Liver (tissue), 3 donors: ENCODE measurements at regions not wholly inside any gene's neighbourhood (a gene's known extent, or its start where the extent isn't known, plus 50 kb on each side); places are given as distances from the start of the nearest gene placed in this dataset.

Experiments
- JUND ChIP-seq, 2 donors: IDR thresholded peaks; 2 replicates each; pipeline ENCODE4 v1.6.1; 2016; ENCODE audit warnings: antibody characterized with exemption in 2 of 2
- SP1 ChIP-seq: IDR thresholded peaks from 2 replicates; pipeline ENCODE4 v1.6.1; 2018; ENCODE audit warnings: antibody characterized with exemption, mild to moderate bottlenecking
- YY1 ChIP-seq: IDR thresholded peaks from 2 replicates; pipeline ENCODE4 v1.6.1; 2016; ENCODE audit warnings: antibody characterized with exemption, mild to moderate bottlenecking
- TF ChIP-seq, protein P1 (sequence below): fragments of 150-350 bp; IDR thresholded peaks from 2 replicates; pipeline ENCODE4 v1.5.1; 2017; ENCODE audit warnings: improper control_type of control experiment, low read depth, low read length; ENCODE audit not compliant: missing input control
- TF ChIP-seq, protein P2 (sequence below): IDR thresholded peaks from 2 replicates; pipeline ENCODE4 v1.6.1; 2016; ENCODE audit warnings: antibody characterized with exemption, mild to moderate bottlenecking
- donor health status: healthy.
- donor health status: healthy.

DNA sequence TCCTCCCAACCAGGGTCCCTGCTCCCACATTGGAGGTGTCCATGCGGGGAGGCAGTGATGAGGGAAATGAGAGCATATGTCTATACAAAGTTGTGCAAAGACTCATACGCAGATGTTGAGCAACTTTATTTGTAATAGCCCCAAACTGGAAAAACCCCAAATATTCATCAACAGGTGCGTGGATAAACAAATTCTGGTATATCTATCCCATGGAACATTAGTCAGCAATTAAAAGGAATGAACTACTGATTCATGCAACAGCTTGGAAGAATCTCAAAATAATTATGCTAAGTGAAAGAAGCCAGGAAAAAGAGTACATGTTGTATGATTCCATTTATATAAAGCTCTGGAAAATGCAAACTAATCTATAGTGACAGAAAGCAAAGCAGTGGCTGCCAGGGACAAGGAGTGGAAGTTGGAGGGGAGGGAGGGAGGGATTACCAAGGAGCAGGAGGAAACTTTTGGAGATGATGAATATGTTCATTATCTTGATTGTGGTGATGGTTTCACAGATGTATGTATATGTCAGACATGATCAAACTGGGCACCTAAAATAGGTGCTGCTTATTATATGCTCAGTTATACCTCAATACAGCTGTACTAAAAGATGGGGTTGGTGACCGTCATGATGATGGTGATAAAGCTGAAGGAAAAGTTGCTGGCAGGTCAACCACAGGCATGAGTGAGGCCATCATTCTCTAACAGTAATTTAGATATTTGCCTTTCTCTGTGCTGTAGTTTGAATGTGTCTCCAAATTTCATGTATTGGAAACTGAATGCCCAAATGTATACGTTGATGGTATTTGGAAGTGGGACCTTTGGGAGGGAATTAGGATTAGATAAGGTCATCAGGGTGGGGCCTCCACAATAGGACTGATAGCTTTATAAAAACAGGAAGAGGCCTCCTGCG is 270.9 kb downstream of the CYP26B1 start:
- TF ChIP-seq, protein P1, sequence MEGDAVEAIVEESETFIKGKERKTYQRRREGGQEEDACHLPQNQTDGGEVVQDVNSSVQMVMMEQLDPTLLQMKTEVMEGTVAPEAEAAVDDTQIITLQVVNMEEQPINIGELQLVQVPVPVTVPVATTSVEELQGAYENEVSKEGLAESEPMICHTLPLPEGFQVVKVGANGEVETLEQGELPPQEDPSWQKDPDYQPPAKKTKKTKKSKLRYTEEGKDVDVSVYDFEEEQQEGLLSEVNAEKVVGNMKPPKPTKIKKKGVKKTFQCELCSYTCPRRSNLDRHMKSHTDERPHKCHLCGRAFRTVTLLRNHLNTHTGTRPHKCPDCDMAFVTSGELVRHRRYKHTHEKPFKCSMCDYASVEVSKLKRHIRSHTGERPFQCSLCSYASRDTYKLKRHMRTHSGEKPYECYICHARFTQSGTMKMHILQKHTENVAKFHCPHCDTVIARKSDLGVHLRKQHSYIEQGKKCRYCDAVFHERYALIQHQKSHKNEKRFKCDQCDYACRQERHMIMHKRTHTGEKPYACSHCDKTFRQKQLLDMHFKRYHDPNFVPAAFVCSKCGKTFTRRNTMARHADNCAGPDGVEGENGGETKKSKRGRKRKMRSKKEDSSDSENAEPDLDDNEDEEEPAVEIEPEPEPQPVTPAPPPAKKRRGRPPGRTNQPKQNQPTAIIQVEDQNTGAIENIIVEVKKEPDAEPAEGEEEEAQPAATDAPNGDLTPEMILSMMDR: no peak
- TF ChIP-seq JUND (IDR thresholded peaks at IDR 0.05) (no peak), SP1 (no peak), YY1 (no peak)
- TF ChIP-seq, protein P2, sequence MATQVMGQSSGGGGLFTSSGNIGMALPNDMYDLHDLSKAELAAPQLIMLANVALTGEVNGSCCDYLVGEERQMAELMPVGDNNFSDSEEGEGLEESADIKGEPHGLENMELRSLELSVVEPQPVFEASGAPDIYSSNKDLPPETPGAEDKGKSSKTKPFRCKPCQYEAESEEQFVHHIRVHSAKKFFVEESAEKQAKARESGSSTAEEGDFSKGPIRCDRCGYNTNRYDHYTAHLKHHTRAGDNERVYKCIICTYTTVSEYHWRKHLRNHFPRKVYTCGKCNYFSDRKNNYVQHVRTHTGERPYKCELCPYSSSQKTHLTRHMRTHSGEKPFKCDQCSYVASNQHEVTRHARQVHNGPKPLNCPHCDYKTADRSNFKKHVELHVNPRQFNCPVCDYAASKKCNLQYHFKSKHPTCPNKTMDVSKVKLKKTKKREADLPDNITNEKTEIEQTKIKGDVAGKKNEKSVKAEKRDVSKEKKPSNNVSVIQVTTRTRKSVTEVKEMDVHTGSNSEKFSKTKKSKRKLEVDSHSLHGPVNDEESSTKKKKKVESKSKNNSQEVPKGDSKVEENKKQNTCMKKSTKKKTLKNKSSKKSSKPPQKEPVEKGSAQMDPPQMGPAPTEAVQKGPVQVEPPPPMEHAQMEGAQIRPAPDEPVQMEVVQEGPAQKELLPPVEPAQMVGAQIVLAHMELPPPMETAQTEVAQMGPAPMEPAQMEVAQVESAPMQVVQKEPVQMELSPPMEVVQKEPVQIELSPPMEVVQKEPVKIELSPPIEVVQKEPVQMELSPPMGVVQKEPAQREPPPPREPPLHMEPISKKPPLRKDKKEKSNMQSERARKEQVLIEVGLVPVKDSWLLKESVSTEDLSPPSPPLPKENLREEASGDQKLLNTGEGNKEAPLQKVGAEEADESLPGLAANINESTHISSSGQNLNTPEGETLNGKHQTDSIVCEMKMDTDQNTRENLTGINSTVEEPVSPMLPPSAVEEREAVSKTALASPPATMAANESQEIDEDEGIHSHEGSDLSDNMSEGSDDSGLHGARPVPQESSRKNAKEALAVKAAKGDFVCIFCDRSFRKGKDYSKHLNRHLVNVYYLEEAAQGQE: no peak
